OCI-LY7 (cell line): ENCODE measurements at regions not wholly inside any gene's neighbourhood (a gene's known extent, or its start where the extent isn't known, plus 50 kb on each side); places are given as distances from the start of the nearest gene placed in this dataset.

ENCODE experiments used
- BruUV-seq: library from RNA; stranded (reverse); fragments of 400-500 nt; replicated peaks from 2 replicates; lab custom pipeline; 2021; lab: Mats Ljungman, UMichigan
- CTCF ChIA-PET: fragments of 300-600 bp; sonication (Branson Sonifier 250); formaldehyde crosslinking; loops from one replicate; lab custom pipeline; 2022; ENCODE audit warnings: antibody characterized with exemption; ENCODE audit not compliant: unreplicated experiment; lab: Charles Lee
- POLR2A ChIA-PET: fragments of 300-600 bp; sonication (Branson Sonifier 250); formaldehyde crosslinking; loops from one replicate; lab custom pipeline; 2022; ENCODE audit warnings: antibody characterized with exemption; lab: Charles Lee
- DNase-seq: peaks from one replicate; pipeline ENCODE4 v3.0.0-alpha.2; 2015; ENCODE audit warnings: low spot score
- H2AFZ ChIP-seq: fragments of 200-600 bp; sonication (generic), shearing (Covaris generic); 2 replicates; pipeline ENCODE4 v1.6.1; 2014; ENCODE audit warnings: mild to moderate bottlenecking, antibody characterized with exemption, low read length, moderate library complexity
- H3K27ac ChIP-seq: fragments of 200-600 bp; sonication (generic); 2 replicates; pipeline ENCODE4 v1.5.1; 2014; ENCODE audit warnings: mixed run types, low read depth, mild to moderate bottlenecking, moderate library complexity, low read length, inconsistent platforms; ENCODE audit not compliant: poor library complexity, severe bottlenecking
- H3K36me3 ChIP-seq: fragments of 200-600 bp; sonication (generic); 2 replicates; pipeline ENCODE4 v1.6.1; 2014; ENCODE audit warnings: mild to moderate bottlenecking, antibody characterized with exemption, low read length, moderate library complexity, mixed read lengths; ENCODE audit not compliant: insufficient read depth
- H3K4me1 ChIP-seq: fragments of 200-600 bp; sonication (generic); 2 replicates; pipeline ENCODE4 v1.5.1; 2014; ENCODE audit warnings: mild to moderate bottlenecking, low read length; ENCODE audit not compliant: insufficient read depth, poor library complexity, severe bottlenecking
- H3K4me2 ChIP-seq: fragments of 200-600 bp; sonication (generic); 2 replicates; pipeline ENCODE4 v1.6.1; 2014; ENCODE audit warnings: mild to moderate bottlenecking, low read length
- H3K4me3 ChIP-seq: fragments of 200-600 bp; sonication (generic); 2 replicates; pipeline ENCODE4 v1.5.1; 2014; ENCODE audit warnings: mild to moderate bottlenecking, low read depth, low read length; ENCODE audit not compliant: poor library complexity, severe bottlenecking
- H3K79me2 ChIP-seq: fragments of 200-600 bp; sonication (generic); 2 replicates; pipeline ENCODE4 v1.6.1; 2016; ENCODE audit warnings: low read depth, mild to moderate bottlenecking, low read length, moderate library complexity, mixed read lengths; ENCODE audit not compliant: insufficient read depth
- H3K9me2 ChIP-seq: fragments of 200-600 bp; sonication (generic); 2 replicates; pipeline ENCODE4 v1.6.1; 2016; ENCODE audit warnings: mild to moderate bottlenecking, low read length, mixed read lengths; ENCODE audit not compliant: insufficient read depth
- H3K9me3 ChIP-seq: fragments of 200-600 bp; sonication (generic); 2 replicates; pipeline ENCODE4 v1.6.1; 2014; ENCODE audit warnings: mild to moderate bottlenecking, mixed run types, low read length, mixed read lengths
- H4K20me1 ChIP-seq: fragments of 200-600 bp; sonication (generic); 2 replicates; pipeline ENCODE4 v1.6.1; 2014; ENCODE audit warnings: mild to moderate bottlenecking, antibody characterized with exemption, low read length, moderate library complexity, mixed read lengths; ENCODE audit not compliant: insufficient read depth
- EZH2phosphoT487 ChIP-seq: fragments of 200-600 bp; sonication (generic); IDR thresholded peaks from 2 replicates; pipeline ENCODE4 v1.6.1; 2018; ENCODE audit warnings: low read depth, borderline replicate concordance, mild to moderate bottlenecking, mixed run types, antibody characterized with exemption, low read length, moderate library complexity, mixed read lengths
- intact Hi-C: fragments of 100-400 bp; cut with micrococcal nuclease; formaldehyde crosslinking; loops from one replicate; pipeline ENCODE4 v1.10.0; 2022; ENCODE audit not compliant: unreplicated experiment
- TF ChIP-seq, protein P1 (sequence below): fragments of 200-600 bp; sonication (generic); conservative IDR thresholded peaks from 2 replicates; pipeline ENCODE4 v1.5.1; 2014; ENCODE audit warnings: mild to moderate bottlenecking, antibody characterized with exemption, low read length, moderate library complexity, mixed read lengths

DNA sequence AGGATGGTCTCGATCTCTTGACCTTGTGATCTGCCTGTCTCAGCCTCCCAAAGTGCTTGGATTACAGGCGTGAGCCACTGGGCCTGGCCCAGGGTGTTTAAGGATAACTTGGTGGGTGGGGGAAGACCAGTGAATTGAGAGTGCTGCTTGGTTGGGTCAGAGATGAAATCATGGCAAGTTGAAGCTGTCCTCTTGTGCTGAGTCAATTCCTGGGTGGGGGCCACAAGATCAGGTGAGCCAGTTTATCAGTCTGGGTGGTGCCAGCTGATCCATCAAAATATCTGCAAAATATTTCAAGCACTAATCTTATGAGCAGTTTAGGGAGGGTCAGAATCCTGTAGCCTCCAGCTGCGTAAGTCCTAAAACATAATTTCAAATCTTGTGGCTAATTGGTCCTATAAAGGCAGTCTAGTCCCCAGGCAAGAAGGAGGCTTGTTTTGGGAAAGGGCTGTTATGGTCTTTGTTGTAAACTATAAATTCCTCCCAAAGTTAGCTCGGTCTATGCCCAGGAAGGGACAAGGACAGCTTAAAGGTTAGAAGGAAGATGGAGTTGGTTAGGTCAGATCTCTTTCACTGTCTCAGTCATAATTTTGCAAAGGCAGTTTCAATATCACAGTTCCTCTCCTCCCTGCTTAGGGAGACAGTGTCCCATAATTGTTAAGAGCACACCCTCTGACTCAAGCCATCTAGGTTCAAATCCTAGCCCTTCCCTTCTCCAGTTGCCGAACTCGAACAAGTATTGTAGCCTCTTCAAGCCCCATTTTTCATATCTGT is 66.8 kb upstream of the BACH1 start:
- Histone ChIP-seq H3K4me3 (no peak overlapping the region), H4K20me1 (no peaks in the 10 kb centered on the region), H3K79me2 (no peaks in the 10 kb centered on the region), H3K27ac (no peak overlapping the region), H3K4me1 (no peaks in the 10 kb centered on the region), H3K9me2 (no peaks in the 10 kb centered on the region), H3K36me3 (no peaks in the 10 kb centered on the region), H2AFZ (no peak overlapping the region), H3K4me2 (no peak overlapping the region), H3K9me3 (no peaks in the 10 kb centered on the region)
- DNase-seq = no peak
- CTCF ChIA-PET = no interaction called here
- no peak for TF ChIP-seq EZH2phosphoT487
- TF ChIP-seq, protein P1, sequence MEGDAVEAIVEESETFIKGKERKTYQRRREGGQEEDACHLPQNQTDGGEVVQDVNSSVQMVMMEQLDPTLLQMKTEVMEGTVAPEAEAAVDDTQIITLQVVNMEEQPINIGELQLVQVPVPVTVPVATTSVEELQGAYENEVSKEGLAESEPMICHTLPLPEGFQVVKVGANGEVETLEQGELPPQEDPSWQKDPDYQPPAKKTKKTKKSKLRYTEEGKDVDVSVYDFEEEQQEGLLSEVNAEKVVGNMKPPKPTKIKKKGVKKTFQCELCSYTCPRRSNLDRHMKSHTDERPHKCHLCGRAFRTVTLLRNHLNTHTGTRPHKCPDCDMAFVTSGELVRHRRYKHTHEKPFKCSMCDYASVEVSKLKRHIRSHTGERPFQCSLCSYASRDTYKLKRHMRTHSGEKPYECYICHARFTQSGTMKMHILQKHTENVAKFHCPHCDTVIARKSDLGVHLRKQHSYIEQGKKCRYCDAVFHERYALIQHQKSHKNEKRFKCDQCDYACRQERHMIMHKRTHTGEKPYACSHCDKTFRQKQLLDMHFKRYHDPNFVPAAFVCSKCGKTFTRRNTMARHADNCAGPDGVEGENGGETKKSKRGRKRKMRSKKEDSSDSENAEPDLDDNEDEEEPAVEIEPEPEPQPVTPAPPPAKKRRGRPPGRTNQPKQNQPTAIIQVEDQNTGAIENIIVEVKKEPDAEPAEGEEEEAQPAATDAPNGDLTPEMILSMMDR = no peak
- intact Hi-C loops = loop anchor here (10.0 kb wide), 1 partner anchor 143 kb away; no protein-coding TSS in a partner anchor
- BruUV-seq = no TSS peak
- POLR2A ChIA-PET = interaction anchor here (0.6 to 0.7 kb wide), 2 partner anchors 41 to 67 kb away, joined by 3 read pairs; no protein-coding TSS in a partner anchor

DNA sequence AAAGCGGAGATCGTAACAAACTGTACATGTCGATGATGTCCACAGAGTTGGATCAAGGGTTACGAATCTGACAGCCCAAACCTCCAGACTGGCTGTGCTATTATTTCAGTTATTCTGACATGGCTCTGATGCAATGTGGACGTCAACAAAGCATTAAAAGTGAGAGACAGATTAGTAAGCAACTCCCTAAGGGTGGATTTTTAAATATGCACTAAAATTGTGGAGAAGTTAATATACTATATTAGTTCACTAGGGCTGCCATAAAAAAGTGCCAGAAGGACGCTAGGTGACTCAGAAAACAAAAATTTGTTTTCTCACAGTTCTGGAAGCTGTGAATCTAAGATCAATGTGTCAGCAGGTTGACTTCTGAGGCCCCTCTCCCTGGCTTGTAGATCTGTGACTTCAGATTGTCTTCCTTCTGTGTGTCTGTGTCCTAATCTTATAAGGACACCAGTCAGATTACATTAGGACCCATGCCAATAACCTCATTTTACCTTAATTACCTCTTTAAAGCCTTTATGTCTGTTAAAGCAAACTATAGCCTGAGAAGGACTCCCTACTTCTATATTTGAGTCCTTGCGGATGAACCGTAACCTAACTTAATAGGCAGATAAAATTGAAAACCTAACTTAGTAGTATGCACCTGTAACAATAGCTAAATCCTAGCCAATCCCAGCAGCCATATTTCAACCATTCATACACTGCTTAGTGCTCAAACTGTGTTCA is 66.0 kb upstream of the BACH1 start:
- BruUV-seq = no TSS peak
- POLR2A ChIA-PET = interaction anchor here (0.7 kb wide), 2 partner anchors 15 to 68 kb away, joined by 3 to 4 read pairs; no protein-coding TSS in a partner anchor
- H3K4me1 ChIP-seq = no peaks in the 10 kb centered on the region
- H3K27ac ChIP-seq = no peak overlapping the region
- H4K20me1 ChIP-seq = no peaks in the 10 kb centered on the region
- CTCF ChIA-PET = interaction anchor here (1.1 kb wide), 1 partner anchor 144 kb away, joined by 3 read pairs; no protein-coding TSS in a partner anchor
- no peak overlapping the region for H3K4me2 ChIP-seq
- no peaks in the 10 kb centered on the region for H3K79me2 ChIP-seq
- TF ChIP-seq, protein P1 = no peak
- no peak for TF ChIP-seq EZH2phosphoT487
- H3K9me3 ChIP-seq = no peaks in the 10 kb centered on the region
- no peak overlapping the region for H3K4me3 ChIP-seq
- no peaks in the 10 kb centered on the region for H3K36me3 ChIP-seq
- no peak for DNase-seq
- intact Hi-C loops = loop anchor here (10.0 kb wide), 1 partner anchor 142 kb away; no protein-coding TSS in a partner anchor
- no peak overlapping the region for H2AFZ ChIP-seq
- no peaks in the 10 kb centered on the region for H3K9me2 ChIP-seq
